ENCODE measurements at regions not wholly inside any gene's neighbourhood (a gene's known extent, or its start where the extent isn't known, plus 50 kb on each side); places are given as distances from the start of the nearest gene placed in this dataset.

DNA sequence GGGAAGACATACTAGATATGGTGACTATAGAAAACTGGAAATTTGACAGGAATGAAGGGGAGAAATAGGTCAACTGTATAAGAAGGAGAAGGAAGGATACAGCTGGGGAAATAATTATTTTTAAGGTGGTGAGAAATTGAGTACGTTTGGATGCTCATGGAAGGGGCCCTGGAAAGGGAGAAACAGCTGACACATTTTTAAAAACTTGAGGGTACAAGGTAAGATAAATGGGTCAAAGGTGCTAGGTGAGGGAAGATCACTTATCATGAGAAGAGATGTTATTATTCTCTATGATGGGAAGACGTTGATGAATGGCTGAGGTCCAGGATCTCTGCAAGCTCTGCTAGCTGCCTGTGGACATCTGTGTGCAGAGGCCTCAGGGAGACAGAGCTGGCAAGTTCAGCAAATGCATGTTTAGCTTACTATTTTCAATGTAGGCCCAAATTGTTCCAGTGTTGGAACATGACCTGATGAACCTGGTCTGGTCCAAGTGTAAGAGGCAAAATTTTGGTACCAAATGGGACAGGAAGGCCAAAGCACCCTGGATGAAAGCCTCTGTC lies 181.7 kb downstream of the MTRR start:
- DNase-seq (ENCODE audit: low read depth in 2 of 2), result no peak

DNA sequence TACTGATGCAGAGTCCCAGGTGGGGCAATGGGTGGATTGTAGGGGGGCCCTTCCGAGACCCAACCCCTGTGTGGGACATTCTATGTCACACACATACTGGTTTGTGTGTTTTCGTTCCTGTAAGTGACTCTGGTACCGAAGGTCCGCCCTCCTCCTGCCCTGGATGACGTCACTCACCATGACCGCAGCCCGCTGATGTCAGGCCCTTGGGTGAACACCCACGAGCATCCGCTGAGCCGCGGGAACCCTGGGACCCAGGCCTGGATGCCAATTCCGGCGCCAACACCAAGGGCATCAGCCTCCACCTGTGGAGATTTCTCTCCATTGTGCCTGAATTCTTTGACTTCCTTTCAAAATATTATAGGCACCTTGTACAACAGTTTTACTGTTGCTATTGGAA lies 184.3 kb downstream of the MTRR start:
- no peak for DNase-seq (ENCODE audit: low read depth in 2 of 2)

DNA sequence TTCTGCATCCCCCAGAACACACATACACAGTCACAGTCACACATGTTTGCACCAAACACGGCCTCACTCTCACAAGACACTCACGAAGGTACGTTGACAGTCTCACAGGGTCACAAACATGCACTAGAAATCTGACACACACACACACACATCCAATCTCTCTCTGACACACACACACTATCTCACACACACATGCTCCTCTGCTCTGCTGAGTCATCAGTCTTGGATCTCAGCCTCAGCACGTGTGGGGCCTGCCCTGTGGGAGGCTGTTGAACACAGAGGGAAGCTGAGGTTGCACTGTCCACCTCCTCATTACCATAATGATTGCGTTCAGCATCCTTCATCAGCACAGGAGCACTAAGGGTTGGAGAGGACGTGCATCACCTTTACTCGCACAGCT lies 188.8 kb downstream of the MTRR start:
- DNase-seq (ENCODE audit: low read depth in 2 of 2), result no peak

DNA sequence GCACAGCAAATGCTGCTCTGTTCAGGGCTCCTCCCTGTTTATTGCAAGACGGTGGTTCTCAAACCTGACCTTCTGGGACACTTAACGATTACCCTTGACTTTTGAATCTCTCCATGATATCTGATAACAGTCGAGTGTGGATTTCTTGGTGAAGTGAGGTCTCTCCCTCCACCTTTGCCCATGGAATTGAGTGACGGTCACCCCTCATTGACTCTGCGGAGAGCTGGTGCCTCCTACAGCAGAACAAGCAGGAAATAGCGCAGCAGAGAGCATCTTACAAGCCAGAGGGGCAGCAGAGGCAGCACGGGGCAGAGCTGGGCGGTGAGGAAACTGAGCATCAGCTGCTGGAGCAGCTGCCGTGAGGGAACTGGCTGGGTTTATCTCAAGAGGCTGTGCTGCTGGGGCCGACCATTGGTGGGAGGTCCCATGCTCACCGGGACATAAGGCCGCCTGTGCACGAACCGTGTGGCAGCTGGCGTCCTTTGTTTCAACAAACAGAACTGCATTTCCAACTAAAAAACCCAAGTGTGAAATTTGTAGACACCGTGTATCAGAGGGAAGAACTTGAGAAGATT lies 189.8 kb downstream of the MTRR start:
- no peak for DNase-seq (ENCODE audit: low read depth in 2 of 2)

GRCh38 chr5:8059337-8059736 lies 190.4 kb downstream of the MTRR start:
- no peak for DNase-seq (ENCODE audit: low read depth in 2 of 2)

- DNase-seq (ENCODE audit: low read depth in 2 of 2), result no peak
Measured at GRCh38 chr5:8060235-8060952, 191.4 kb downstream of the MTRR start.

DNA sequence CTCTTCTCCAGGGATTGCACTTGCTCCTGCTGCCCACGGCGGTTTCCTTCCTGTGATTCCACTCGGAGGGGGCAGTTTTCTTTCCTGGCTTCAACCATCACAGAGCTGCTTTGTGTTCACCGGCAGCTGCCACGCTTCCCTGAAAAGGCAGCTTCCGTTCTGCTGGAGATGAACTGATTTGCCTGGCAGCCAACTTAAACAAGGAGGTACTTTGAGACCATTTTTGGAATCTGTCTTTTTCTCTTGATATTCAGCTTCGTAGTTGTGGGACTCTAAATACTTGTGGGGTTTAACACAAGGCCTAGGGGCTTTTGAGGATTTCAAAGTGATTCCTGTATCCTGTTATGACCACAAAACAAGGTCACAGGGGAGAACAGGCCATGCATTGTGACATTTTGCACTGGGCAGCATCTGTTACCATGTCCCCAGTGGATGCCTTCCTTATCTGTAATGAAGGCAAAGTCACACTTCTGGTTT lies 192.0 kb downstream of the MTRR start:
- DNase-seq (ENCODE audit: low read depth in 2 of 2), result no peak

DNA sequence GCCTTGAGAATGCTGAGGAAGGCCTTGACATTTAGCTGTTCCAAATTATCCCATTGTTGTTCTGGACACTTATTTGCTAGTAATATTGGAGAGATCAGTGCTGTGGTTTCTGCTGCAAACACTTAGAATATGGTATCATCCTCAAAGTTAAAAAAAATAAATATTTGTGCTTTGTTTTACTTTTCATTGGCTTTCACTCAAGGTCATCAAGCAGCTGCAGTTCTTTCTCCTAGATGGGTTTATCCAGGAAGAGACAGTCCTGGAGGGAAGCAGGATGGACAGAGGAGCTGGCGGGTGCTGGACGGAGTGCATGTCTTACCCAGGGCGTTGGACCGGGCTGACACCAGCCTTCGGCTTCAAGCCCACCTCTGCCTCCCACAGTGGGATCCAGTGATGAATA lies 193.6 kb downstream of the MTRR start:
- DNase-seq (ENCODE audit: low read depth in 2 of 2), result no peak

GRCh38 chr5:8068078-8068477 lies 199.1 kb downstream of the MTRR start:
- DNase-seq (ENCODE audit: low read depth in 2 of 2), result no peak

DNA sequence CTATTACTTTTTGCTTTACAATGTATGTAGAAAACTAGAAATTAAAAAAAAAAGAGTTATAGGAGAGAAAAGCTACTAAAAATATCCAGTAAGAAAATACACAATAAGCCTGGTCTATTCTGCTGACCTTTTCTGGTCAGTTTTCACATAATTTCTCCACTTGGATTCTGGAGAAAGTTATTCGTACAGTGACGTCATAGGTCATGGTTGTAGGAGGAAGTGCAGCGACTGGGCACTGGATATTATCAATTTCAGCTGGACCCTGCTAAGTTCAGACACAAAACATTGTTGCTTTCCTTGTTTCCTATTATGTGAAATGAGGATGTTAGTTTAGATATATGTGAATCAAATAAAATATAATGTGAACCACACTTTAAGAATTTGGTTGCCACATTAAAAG lies 201.2 kb downstream of the MTRR start:
- no peak for DNase-seq (ENCODE audit: low read depth in 2 of 2)

- DNase-seq (ENCODE audit: low read depth in 2 of 2), result no peak
Measured at GRCh38 chr5:8079056-8079455, 210.1 kb downstream of the MTRR start.

DNA sequence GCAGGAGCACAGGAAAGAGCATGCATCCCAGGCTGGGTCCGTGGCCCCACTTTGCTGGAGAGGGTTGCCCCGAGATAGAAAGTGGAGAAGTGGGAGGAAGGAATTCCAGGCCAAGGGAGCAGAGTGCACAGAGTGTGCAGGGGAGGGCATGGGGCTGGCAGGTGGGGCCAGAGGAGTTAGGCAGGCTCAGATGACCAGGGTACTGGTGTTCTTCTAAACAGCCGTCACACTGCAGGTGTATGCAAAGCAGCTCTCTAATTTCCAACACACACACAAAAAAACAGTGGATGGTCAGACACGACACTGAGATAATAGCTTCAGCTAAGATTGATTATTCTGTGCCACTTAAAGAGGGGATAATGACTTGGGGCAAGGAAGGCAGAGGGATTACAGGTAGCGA lies 212.2 kb downstream of the MTRR start:
- no peak for DNase-seq (ENCODE audit: low read depth in 2 of 2)

DNA sequence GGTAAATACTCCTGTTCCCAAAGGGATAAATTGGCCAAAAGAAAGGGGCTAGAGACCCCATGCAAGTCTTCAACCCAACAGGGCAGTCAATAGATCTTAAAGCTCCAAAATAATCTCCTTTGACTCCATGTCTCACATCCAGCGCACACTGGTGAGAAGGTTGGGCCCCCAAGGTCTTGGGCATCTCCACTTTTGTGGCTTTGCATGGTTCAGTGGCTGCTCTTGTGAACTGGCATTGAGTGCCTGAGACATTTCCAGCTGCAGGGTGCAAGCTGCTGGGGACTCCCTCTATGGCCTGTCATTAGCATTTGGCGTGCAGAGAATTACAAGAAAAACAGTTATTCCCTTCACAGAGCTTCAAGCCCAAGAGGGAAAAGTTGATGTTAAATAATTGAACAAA lies 224.7 kb downstream of the MTRR start:
- no peak for DNase-seq (ENCODE audit: low read depth in 2 of 2)

- no peak for DNase-seq (ENCODE audit: low read depth in 2 of 2)
Measured at GRCh38 chr5:8094304-8094703, 225.4 kb downstream of the MTRR start.

- DNase-seq (ENCODE audit: low read depth in 2 of 2), result no peak
Measured at GRCh38 chr5:8097146-8097545, 228.2 kb downstream of the MTRR start.

DNA sequence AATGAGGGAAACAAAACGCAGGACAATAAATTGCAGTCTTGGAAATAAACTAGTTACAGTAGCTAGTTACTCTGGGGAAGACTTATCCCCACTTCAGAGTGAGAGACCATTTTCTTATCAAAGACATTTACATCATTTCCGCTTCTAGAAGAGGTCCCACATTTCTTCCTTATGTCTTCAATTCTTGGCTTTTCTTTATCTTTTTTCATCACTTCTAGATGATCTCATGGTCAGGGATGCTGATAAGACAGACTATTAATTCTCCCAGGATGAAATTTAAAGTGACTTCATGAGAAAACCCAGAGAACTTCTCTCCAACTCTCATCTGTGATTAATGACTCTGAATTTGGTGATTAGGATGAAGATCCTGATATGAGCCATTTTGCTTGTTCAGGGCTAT lies 229.1 kb downstream of the MTRR start:
- no peak for DNase-seq (ENCODE audit: low read depth in 2 of 2)

DNA sequence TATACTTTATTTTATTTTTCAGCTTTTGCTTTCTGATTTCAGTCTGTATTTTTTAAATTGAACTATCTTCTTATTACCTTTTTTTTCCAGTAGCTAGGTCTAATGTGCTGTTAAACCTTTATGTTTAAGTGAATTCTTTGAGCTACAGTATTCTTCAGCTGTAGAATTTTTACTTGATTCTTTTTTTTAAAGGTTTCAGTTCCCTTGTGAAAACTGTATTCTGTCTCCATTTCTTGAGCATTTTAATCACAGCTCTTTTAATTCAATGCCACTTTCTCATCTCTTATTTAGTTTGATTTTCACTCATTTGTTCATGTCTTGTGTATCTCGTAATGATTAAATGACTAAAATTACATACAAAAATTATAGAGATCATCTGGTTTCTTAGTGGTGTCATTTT lies 233.8 kb downstream of the MTRR start:
- DNase-seq (ENCODE audit: low read depth in 2 of 2), result no peak

DNA sequence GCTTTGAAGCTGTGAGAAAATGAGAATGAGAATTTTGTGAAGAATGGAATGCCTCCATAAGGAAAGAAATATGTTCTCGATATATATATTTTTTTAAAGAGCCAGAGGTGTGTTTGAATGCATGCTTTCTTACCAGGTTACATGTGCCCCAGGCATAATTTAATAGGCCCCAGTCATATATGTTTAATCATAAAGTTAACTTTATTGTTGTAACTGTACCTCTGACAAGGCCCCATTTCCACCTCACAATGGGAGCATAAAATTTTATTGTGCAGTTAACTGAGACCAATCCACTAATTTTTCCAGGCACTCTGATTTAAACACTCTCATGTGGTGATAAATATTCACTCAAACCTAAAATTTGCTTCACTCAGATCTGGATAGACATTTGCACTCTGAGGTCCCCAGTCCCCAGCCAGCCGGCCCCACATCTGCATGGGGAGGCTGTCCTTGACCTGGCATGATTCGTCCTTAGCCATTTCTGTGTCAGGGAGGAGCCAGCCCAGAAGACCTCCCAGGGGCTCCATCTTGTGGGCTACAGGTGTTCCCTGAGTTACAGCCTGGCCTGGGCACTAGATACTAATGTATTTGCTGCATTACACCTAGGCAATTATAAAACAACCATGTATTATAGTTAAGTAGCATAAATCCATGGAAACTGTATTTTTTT lies 245.8 kb downstream of the MTRR start:
- no peak for DNase-seq (ENCODE audit: low read depth in 2 of 2)

DNA sequence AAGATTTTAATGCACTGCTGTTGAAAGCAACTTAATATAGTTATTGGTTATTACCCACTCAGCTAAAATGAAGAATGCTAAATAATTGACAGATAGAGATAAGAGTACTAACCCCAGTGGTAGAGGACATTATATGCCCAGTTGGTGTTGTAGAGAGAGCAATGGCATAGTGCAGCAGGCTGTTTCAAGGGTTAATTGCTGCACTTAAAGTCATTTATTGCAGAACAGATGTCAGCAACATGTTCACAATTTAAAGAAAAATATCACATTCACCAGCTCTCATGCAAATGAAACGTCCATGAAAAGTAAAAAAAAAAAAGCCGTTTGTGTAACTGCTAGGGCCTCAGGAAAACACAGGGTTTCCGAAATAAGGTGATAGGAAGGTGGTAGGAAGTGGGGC lies 254.6 kb downstream of the MTRR start:
- no peak for DNase-seq (ENCODE audit: low read depth in 2 of 2)

DNA sequence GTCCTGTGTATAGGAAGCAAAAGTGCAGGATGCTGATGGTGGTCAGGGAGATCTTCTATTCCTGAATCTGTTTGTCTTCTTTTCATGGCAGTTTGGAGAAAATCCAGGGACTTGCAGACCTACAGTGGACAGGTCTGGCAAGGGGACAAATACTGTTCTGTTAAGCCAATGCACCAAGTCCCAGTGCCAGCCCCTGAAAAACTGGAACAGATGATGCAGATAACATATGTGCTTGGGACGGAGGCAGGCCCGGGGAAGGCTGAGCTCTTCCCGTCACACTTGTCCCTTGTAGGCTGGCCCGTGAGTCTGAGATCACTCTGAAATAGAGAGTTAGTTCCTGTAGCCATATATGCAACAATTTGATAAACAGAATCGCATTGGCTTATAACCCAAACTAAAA lies 265.7 kb downstream of the MTRR start:
- no peak for DNase-seq (ENCODE audit: low read depth in 2 of 2)

GRCh38 chr5:8135742-8136141 lies 266.8 kb downstream of the MTRR start:
- no peak for DNase-seq (ENCODE audit: low read depth in 2 of 2)

DNA sequence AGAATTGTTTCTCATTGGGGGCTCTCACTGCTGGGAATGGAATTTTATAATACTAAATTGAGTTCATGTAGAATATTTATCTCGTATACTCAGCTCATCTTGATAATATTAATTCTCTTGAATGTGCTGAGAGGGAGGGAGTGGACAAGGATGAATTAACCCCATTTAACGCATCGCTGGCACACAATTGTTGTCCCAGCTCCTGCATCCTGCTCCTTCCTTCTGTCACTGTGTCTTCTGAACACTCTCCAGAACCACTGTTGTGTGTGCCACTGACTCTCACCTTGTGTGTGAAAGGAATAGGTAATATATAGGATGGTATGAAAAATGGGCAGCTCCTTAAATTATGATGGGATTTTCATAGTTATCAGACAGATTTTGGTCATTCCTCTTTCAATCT lies 267.3 kb downstream of the MTRR start:
- no peak for DNase-seq (ENCODE audit: low read depth in 2 of 2)

- no peak for DNase-seq (ENCODE audit: low read depth in 2 of 2)
Measured at GRCh38 chr5:8137941-8138550, 269.1 kb downstream of the MTRR start.

Measured in activated CD4-positive, alpha-beta T cell treated with anti-CD3 and anti-CD28 coated beads for 24 hours (primary cell).